Motor neuron (in vitro differentiated cells): ENCODE measurements at regions not wholly inside any gene's neighbourhood (a gene's known extent, or its start where the extent isn't known, plus 50 kb on each side); places are given as distances from the start of the nearest gene placed in this dataset.
A peak's percentile ranks its signal among the peaks of the same experiment; 100 is the strongest.

Source experiments
- ATAC-seq, 8 experiments: fragments of 200-7000 bp; cut with Tn5 transposase; replicated peaks in 6 of 8; 2 replicates each; pipeline ENCODE4 v1.8.0; 2021; ENCODE audit warnings: mild to moderate bottlenecking in 8 of 8, moderate library complexity in 8 of 8
- H3K27ac ChIP-seq, 2 donors: fragments of 250-450 bp; sonication (Bioruptor Pico); 2 replicates each; pipeline ENCODE4 v1.9.0; 2021; ENCODE audit warnings: antibody characterized with exemption in 2 of 2, mild to moderate bottlenecking in 2 of 2, moderate library complexity in 1 of 2
- H3K4me1 ChIP-seq, 2 donors: fragments of 250-450 bp; sonication (Bioruptor Pico); replicated peaks in 1 of 2; 2 replicates each; pipeline ENCODE4 v1.6.1; 2021; ENCODE audit warnings: antibody characterized with exemption in 2 of 2, mild to moderate bottlenecking in 2 of 2, moderate library complexity in 1 of 2
- H3K4me3 ChIP-seq, 5 donors: fragments of 250-450 bp; sonication (Bioruptor Pico); 2 replicates each; pipeline ENCODE4 v1.9.0; 2021; ENCODE audit warnings: antibody characterized with exemption in 5 of 5, mild to moderate bottlenecking in 5 of 5, moderate library complexity in 4 of 5
- WGBS, 10 experiments: fragments of 450-650 bp; shearing (Covaris generic); methylation state at CpG; one replicate each; pipeline ENCODE4 v1.0.0; 2022; 5-methylcytosine and 5-hydroxymethylcytosine counted together
- in situ Hi-C, 9 experiments: fragments of 400-800 bp; cut with MboI; loops; one replicate each; pipeline ENCODE4 v1.15.0; 2021; ENCODE audit warnings: low sequenced_read_pairs in 9 of 9, low pct_unique_long_range_greater_than_20kb in 2 of 9; ENCODE audit not compliant: unreplicated experiment in 9 of 9

GRCh38 chr6:131390322-131390721 is 182.7 kb upstream of the ARG1 start:
- in situ Hi-C loops, result no loop called here
- H3K4me3 ChIP-seq, result no peak overlapping the region
- ATAC-seq, result no peak
- H3K27ac ChIP-seq, result no peak overlapping the region
- WGBS, 10 experiments, result 71 to 100% (median 98%) methylated on average over 1 to 5 of the region's 5 CpGs; no CpG with 5 or more reads in 1 of the 10 experiments
- peaks cover 6 to 8% of the 10 kb centered on the region in 2 donors for H3K4me1 ChIP-seq

GRCh38 chr6:131391116-131391515 is 181.9 kb upstream of the ARG1 start:
- peaks cover 6 to 8% of the 10 kb centered on the region in 2 donors for H3K4me1 ChIP-seq
- no peak overlapping the region for H3K4me3 ChIP-seq
- WGBS, 10 experiments, result 75 to 100% (median 100%) methylated on average over 1 of the region's 1 CpG; no CpG with 5 or more reads in 2 of the 10 experiments
- no peak for ATAC-seq
- no peak overlapping the region for H3K27ac ChIP-seq
- in situ Hi-C loops, result no loop called here

- H3K27ac ChIP-seq, result no peak overlapping the region
- WGBS, 10 experiments, result 77 to 96% (median 92%) methylated on average over 1 to 2 of the region's 2 CpGs; no CpG with 5 or more reads in 1 of the 10 experiments
- ATAC-seq, result no peak
- in situ Hi-C loops, result no loop called here
- H3K4me1 ChIP-seq, result peaks cover 0 to 3% of the 10 kb centered on the region in 2 donors
- no peak overlapping the region for H3K4me3 ChIP-seq
These were observed 179.6 kb upstream of the ARG1 start for GRCh38 chr6:131393433-131393832.

- no peak for ATAC-seq
- WGBS, 10 experiments, result 43 to 100% (median 82%) methylated on average over 1 of the region's 1 CpG; no CpG with 5 or more reads in 6 of the 10 experiments
- H3K4me3 ChIP-seq, result no peak overlapping the region
- H3K4me1 ChIP-seq, result peaks cover 0 to 3% of the 10 kb centered on the region in 2 donors
- in situ Hi-C loops, result no loop called here
- no peak overlapping the region for H3K27ac ChIP-seq
These were observed 178.1 kb upstream of the ARG1 start for GRCh38 chr6:131394768-131395432.

- WGBS, 10 experiments, result 21 to 100% (median 69%) methylated on average over 1 to 3 of the region's 3 CpGs; no CpG with 5 or more reads in 3 of the 10 experiments
- ATAC-seq, result peak in 1 of 8 experiments; percentile 36
- H3K4me1 ChIP-seq, result peaks cover 0 to 3% of the 10 kb centered on the region in 2 donors
- no peak overlapping the region for H3K27ac ChIP-seq
- H3K4me3 ChIP-seq, result no peak overlapping the region
- in situ Hi-C loops, result no loop called here
These were observed 174.8 kb upstream of the ARG1 start for GRCh38 chr6:131398176-131398575.

- WGBS, 10 experiments, result 69 to 100% (median 90%) methylated on average over 1 to 3 of the region's 4 CpGs
- Histone ChIP-seq H3K4me1 (peaks cover 0 to 3% of the 10 kb centered on the region in 2 donors), H3K27ac (no peak overlapping the region), H3K4me3 (no peak overlapping the region)
- no peak for ATAC-seq
- in situ Hi-C loops, result no loop called here
These were observed 173.6 kb upstream of the ARG1 start for GRCh38 chr6:131399433-131399832.

- in situ Hi-C loops, result no loop called here
- 60 to 100% (median 100%) methylated on average over 1 of the region's 1 CpG; no CpG with 5 or more reads in 3 of the 10 experiments for WGBS, 10 experiments
- Histone ChIP-seq H3K4me1 (peaks cover 0 to 3% of the 10 kb centered on the region in 2 donors), H3K4me3 (no peak overlapping the region), H3K27ac (no peak overlapping the region)
- peak in 7 of 8 experiments; percentile 30 to 99 (median 71) for ATAC-seq
These were observed 172.8 kb upstream of the ARG1 start for GRCh38 chr6:131400054-131400778.

GRCh38 chr6:131400779-131401496 is 172.1 kb upstream of the ARG1 start:
- peak in 1 of 8 experiments; percentile 45 for ATAC-seq
- WGBS, 10 experiments, result 33 to 100% (median 71%) methylated on average over 1 to 2 of the region's 2 CpGs; no CpG with 5 or more reads in 2 of the 10 experiments
- H3K4me3 ChIP-seq, result no peak overlapping the region
- peaks cover 0 to 3% of the 10 kb centered on the region in 2 donors for H3K4me1 ChIP-seq
- H3K27ac ChIP-seq, result no peak overlapping the region
- in situ Hi-C loops, result no loop called here

- WGBS, 10 experiments, result 0 to 100% (median 80%) methylated on average over 1 of the region's 1 CpG; no CpG with 5 or more reads in 5 of the 10 experiments
- Histone ChIP-seq H3K4me3 (no peak overlapping the region), H3K4me1 (peaks cover 3 to 15% of the 10 kb centered on the region in 2 donors), H3K27ac (no peak overlapping the region)
- in situ Hi-C loops, result no loop called here
- ATAC-seq, result no peak
These were observed 164.2 kb upstream of the ARG1 start for GRCh38 chr6:131408811-131409210.

- Histone ChIP-seq H3K27ac (no peak overlapping the region), H3K4me1 (peaks cover 3 to 15% of the 10 kb centered on the region in 2 donors), H3K4me3 (no peak overlapping the region)
- no peak for ATAC-seq
- in situ Hi-C loops, result no loop called here
- 50 to 100% (median 61%) methylated on average over 1 of the region's 1 CpG; no CpG with 5 or more reads in 2 of the 10 experiments for WGBS, 10 experiments
These were observed 162.2 kb upstream of the ARG1 start for GRCh38 chr6:131410785-131411184.

- WGBS, 10 experiments, result 20 to 75% (median 56%) methylated on average over 2 to 7 of the region's 7 CpGs
- Histone ChIP-seq H3K4me3 (no peak overlapping the region), H3K4me1 (peaks cover 3 to 15% of the 10 kb centered on the region in 2 donors), H3K27ac (no peak overlapping the region)
- ATAC-seq, result peak in 7 of 8 experiments; percentile 36 to 73 (median 45)
- in situ Hi-C loops, result no loop called here
These were observed 159.8 kb upstream of the ARG1 start for GRCh38 chr6:131412960-131413830.

GRCh38 chr6:131413831-131414191 is 159.2 kb upstream of the ARG1 start:
- H3K27ac ChIP-seq, result no peak overlapping the region
- WGBS, 10 experiments, result 0 to 100% (median 77%) methylated on average over 1 to 2 of the region's 2 CpGs
- peaks cover 3 to 15% of the 10 kb centered on the region in 2 donors for H3K4me1 ChIP-seq
- ATAC-seq, result no peak
- no peak overlapping the region for H3K4me3 ChIP-seq
- in situ Hi-C loops, result no loop called here
